Medulla oblongata (tissue), 1 donor: ENCODE measurements at regions not wholly inside any gene's neighbourhood (a gene's known extent, or its start where the extent isn't known, plus 50 kb on each side); places are given as distances from the start of the nearest gene placed in this dataset.
A peak's percentile ranks its signal among the peaks of the same experiment; 100 is the strongest.

Source experiments
- DNase-seq: peaks from one replicate; pipeline ENCODE4 v3.0.0-alpha.2; 2015; ENCODE audit errors: extremely low spot score

DNA sequence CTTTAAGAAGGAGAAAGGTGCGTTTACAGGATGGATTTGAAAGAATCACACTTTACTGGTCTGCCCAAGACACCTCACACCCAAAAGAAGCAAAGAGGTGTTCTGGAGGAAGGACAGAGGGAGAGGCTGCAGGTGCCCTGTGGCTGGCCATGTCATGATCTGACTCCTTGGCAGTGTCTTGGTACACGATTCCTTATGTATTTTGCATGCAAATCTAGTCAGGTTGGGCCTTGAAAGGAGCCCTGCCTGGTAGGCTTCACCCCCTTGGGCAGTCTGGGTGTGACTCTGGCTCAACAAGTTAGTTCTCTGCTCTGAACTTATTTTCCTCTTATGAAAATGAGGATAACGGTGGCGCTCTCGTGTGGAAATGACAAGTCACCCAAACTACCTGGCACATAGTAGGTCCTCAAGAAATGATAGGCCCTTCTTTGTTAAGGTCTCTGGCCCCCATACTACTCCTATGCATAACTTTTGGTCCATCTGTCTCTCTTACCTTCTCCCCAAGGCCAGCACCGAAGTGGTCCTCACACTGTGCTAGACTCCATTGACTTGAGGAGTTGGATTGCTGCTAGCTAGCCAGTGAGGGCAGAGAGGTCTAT is 212.5 kb downstream of the SEMA6A start:
- DNase-seq, result no peak

DNA sequence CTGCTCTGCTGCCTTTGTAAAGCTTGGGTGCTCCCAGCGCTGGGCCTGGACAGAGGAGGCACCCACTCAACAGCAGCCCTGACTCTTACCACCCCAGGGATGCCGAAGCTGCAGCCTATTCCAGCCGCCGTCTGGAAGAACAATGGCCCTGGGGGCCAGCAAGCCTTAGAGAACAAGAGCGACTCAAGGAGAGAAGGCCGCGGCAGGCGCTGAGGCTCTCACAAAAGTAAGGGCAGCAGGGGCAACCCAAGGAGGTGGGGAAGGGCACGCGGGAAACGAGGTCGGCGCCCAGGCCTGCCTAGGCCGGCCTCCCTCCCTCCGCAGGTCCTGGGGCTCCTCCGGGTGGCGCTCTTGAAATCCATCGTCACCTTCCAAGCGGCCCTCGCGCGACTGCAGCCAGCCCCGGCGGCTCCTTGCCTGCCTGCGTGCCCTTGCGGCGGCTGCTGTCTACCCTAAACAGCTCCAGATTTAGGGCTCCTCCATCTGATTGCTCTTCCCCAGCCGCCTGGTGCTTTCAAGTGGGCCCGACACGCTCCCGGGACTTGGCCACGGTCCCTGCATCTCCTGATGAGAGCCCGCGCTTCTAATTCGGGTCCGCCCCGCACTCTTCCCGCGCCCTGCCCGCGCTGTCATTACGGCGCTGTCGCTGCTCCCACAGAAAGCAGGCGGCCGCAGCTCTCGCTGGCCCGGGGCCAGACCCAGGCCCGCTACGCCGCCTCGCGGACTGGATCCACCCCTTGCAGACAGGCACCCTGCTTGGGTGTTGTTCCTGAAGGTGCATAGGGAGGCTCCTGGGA is 213.3 kb downstream of the SEMA6A start:
- DNase-seq, result peak; percentile 59

DNA sequence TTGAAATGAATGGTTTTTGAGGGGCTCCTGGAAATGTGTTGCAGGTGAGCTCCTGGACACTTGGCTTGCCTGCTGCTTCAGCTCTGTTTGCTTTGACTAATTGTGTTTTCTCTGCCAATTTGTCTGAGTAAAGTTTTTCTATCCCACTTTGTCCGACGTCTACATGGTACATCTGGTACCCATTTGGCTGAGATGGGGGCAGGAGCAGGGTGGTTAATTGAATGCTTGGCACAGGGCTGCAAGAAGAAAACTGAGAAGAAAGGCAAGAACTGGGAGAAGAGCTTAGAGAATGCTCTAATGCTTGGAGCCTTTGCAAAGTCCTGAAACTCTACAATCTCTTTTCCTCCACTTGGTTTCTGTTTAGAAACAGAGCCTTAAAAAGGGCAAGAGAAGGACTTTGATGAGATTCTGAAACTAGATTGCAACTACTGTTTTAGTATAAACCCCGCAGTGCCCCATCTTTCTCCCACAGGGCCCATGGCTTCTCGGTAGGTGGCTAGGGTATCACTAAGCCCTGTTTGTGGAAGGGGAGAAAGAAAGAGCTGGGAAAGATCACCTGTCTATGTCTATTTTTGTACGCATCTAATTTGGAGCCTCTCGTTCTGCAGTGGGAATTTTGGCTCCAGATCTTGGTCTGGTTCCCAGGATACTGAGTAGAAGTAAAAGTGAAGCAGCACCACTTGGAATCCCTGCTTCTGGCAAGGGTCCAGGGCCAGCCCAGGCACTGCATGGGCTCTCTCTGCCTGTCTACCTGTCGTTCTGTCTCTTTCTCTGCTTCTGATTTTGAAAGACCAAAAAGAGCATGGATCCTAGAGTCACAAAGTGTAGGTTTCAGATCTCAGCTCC is 214.4 kb downstream of the SEMA6A start:
- no peak for DNase-seq

DNA sequence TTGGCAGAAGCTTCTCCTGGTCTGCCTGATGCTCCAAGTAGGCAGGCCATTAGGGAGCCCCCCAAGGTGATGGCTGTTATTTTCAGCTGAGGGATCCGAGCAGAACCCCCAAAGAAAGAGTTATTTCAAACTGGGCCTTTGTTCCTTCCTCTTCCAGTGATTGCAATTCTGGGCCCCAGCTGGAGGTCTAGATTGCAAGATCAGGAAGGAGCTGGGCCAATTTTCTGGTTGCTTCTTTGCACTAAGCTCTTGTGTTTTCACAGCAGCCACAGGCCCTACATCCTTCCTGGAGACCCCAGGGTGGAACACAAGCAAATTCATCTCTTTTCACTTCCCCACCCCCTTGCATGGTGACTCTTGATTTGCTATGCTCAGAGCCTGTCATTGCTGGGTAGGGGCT is 215.0 kb downstream of the SEMA6A start:
- no peak for DNase-seq

DNA sequence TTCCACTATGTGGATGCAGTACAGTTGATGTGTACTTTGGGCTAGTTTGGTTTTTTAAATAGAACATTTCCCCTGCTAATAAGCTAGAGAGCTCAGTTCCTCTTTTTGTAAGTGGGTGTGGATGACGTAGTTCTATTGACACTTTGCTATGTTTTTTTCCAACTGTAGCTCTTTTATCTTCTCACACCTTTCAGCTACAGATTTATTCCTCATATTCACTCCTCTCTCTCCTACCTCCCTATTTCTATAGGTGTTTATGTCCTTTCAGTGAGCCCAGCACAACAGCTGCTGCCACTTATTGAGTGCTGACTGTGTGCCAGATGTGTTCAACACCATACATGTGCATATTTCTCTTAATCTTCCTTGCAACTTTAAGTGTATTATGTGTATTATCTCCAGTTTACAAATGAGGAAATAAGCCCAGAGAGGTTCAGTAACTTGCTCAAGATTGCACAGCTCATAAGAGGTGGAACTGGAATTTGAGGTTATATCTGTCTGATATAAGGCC is 215.7 kb downstream of the SEMA6A start:
- DNase-seq, result no peak

DNA sequence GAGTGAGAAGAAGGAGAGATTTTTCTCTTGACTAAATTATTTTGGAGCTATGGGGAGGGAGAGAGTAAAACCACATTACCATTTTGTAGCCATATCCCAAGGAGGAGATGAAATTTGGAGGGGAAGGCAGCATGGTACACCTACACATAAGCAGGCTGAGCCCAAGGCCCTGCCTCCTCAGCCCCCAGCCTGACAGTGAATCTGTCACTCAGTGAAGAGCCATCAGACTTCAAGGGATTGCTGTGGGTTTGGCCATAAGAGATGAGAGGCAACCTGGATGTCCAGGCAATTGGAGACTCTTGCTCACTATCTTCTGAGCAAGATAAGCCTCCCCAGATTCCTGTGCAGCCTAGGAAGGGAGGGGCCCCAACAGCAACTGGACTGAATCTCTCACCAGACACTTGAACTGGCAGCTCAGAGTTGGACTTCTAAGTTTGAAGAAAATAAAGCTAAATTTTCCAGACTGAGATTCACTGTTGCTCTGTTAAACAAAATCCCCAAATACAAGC is 216.6 kb downstream of the SEMA6A start:
- DNase-seq, result no peak

DNA sequence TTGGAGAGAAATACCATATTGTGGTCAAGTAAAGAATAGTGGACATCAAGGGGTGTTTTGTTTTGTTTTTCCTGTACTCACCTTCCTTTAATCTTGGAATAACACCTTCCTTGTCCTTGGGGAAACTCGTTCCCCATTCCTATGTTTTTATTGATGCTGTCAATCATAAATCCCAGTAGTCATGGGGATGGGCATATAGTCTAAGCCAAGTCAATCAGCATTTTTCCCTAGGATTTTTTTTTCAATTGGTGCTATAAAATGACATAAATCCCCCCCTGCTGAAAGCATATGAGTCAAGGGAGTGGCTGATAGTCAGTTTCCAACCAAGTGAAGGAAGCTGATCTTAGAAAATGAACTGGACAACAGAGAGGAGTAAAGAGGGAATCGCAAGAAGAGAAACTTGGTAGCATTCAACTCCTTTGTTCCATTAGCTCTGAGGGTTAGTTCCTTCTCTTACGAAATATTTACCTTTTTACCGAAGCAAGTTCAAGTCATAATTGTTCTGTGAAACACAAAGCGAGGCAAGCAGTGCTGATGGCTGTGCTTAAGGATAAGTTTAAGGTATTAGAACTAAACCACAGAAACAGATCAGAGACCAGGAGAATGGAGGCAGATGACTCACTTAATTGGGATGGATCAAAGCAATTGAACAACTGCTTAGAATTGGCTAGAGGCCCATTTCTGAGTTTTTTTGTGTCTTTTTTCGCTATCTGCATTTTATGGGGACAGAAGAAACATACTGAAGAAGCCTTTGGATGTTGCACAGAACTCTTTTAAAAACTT is 218.6 kb downstream of the SEMA6A start:
- DNase-seq, result no peak

DNA sequence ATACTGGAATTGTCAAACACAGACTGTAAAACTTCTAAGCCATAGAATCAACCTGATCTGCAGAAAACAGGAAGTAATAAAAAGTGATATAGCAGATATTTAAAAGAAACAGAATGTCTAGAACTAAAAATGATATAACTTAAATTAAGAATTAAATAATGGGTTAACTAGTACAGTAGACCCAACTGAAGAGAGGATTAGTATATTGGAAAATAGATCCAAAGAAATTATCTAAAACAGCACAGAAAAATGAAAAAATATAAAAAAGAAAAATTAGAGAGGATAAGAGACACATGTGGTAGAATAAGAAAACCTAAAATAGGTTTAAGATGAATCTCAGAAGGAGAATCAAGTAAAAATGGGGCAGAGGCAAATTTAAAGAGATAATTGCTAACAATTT is 219.9 kb downstream of the SEMA6A start:
- no peak for DNase-seq

DNA sequence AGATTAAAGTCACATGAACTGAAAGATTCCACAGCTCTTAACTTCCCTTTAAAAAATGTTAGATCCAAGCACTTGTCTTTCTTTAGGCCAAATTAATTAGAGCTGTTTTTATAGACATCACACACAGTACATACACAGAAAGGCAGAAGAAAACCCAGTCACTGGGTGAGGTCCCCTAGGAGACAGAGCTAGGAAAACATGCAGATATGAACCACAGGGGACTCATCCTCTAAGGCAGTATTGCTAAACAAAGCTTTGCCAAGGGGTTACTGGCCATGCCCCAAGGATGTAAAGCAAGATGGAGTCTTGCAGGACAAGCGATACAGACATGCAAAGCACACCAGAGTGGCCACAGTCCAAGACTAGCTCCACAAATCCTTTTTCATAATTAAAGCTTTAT is 227.0 kb downstream of the SEMA6A start:
- DNase-seq, result no peak

DNA sequence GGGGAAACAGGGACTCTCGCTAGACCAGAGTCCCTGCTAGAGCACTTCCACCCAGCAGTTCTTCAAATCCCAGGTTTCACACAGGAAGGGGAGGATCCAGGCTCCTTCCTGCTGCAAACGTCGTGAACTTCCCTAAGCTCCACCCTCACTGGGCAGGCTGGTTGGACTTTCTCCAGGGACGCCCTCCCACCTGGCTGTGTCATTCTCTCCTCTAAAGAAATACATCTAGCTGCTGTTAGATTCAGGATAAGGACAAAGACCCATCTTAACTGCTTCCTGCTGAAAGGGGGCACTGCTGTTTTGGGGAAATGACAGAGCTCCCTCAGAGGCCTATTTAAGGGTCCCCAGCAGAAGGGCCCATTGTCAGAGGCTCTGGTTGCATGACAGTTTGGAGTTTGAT is 230.7 kb downstream of the SEMA6A start:
- DNase-seq, result no peak
